A204.1 (cell line): ENCODE measurements at regions not wholly inside any gene's neighbourhood (a gene's known extent, or its start where the extent isn't known, plus 50 kb on each side); places are given as distances from the start of the nearest gene placed in this dataset.

Experiments used
- FAIRE-seq: peaks from 2 replicates; lab custom pipeline; 2012; peaks lifted over from hg19 to GRCh38; lab: Jason Lieb, UNC

DNA sequence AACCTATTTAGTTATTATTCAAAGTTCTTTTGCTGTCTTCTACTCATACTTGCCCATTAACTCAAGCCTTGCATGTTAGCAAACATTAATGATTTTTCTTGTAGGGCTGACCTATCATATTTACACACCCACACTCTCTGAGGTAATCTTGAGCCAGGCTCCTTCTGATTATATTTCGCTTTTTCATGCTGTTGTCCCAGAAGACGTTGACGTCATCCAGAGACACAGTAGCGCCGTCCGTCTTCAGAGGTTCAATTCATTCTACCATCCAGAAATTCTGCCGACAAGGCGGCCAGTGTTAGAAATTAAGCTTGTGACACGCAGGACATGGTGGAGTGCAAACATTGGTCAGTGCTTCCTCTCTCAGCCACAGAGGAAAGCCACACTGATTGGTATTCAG, 584.7 kb downstream of the BMP2 start:
- no peak for FAIRE-seq

DNA sequence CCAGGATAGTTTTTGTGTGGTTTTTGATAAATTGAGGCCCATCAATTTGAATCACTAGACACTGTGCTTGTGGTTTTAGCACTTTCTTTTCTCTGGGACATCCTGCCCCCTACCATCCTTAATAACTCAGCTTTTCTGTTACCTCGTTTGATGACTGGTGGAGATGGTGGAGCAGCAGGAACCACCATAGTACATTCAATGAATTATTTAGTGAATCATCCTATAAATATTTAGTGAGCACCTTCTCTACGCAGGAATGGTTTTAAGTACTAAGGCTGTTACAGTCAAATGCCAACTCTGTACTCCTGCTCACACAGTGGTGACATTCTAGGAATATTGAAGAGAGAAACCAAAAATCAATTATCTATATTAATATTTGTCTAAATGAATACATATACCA, 585.2 kb downstream of the HAO1 start:
- no peak for FAIRE-seq

DNA sequence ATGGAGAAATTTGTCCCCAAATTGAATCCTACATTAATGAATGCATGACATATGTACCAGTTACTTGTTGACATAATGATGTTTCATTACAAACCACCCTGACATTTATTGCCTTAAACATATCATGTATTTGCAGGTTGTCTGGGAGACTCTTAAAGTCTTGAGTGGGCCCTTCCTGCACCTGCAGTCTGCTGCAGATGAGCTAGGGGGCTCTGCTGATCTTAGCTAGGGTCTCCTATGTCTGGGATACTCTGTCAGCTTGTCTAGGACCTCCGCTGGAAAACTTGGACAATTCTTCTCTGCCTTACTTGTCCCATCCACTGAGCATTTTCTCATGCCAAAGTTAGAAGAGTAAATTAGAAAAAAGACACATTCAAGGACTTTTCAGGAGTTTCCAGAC, 581.6 kb downstream of the HAO1 start:
- no peak for FAIRE-seq

DNA sequence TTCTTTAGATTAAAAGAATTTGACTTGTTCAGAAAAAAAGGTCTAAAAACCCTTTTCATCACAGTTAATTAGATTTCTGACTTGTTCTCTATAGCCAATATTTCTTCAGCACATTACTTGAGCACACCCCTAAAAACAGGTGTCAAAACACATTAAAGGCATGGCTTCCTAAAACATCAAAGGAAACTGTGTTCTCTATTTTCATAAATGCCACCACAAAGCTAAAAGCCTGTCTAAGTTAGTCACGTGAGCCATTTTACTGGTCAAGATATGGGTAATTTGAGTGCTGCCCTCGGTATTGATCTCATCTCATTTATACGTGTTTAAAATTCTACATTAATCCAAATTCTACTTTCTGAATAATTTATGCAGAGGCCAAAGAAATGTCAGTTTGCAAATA, 580.5 kb downstream of the HAO1 start:
- no peak for FAIRE-seq

DNA sequence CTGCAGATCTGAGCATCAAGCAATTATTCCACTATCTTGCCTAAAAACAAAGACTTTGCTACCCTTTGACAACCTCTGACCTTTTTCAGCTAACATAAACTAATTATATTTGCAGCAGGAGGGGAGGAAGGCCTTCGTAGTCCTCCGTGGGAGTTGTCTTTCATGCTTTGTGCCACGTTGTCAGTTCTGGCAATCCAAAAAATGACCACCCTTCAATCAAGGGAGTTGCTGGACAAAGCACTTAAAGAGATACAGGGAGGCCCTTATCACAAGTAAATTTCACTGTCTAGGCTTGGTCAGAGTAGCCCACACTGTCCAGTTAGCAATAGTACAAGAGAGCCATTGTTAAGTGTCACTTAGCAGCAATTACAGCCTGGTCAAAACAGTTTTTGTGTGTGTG, 578.9 kb downstream of the HAO1 start:
- FAIRE-seq, result no peak

DNA sequence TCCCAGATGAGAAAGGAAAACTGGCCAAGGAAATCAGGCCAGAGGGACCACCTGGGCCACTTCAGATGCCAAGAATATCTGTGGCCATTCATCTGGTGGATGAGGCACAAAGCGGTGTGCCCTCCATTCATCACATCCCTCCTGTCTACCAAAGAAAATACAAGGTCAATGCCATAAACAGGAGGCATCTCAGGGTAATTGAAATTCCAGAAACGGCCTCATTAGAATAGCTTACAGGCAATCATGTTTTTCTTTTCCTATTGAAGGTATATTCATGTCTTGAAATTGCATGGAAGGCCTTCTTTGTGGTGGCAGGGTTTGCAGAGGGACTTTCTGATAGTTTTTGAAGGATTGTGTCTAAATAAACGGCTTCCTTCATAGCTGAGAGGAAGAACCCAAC, 578.3 kb downstream of the HAO1 start:
- no peak for FAIRE-seq

DNA sequence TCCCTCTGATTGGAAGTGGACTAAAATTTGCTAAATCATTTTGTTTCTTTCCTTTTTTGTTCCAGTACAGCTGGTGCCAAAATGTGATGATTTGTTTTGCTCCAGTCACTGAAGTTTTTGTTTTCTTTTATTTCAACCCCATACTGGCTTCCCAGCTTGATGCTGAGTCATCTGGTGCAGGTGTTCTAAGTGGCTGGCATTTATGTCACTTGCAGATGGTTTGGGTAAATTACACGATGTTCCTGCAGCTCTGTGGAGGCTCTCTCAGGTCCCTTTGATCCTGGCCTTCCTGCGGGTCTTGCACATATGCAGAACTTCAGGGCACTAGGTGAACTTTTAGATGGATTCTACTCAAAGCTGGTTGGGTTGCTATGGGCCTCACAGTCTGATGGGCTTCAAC, 577.7 kb downstream of the HAO1 start:
- no peak for FAIRE-seq

DNA sequence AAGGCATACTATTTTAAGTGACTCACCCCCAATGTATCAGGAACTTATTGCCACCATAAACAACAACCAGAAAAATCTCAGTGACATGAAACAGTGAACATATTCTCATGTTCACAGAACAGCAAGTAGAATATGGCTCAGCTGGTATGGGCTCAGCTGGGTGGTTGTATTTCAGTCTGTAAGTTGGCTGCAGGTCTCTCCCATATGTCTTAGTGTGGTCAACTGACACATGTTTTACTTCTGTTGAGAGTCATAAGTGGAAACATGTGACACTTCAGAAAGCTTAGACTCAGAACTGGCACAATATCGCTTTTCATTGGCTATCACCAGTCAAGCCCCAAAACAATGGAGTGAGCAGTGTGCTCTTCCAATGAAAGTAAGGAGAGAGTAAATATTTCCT, 574.1 kb downstream of the HAO1 start:
- no peak for FAIRE-seq

DNA sequence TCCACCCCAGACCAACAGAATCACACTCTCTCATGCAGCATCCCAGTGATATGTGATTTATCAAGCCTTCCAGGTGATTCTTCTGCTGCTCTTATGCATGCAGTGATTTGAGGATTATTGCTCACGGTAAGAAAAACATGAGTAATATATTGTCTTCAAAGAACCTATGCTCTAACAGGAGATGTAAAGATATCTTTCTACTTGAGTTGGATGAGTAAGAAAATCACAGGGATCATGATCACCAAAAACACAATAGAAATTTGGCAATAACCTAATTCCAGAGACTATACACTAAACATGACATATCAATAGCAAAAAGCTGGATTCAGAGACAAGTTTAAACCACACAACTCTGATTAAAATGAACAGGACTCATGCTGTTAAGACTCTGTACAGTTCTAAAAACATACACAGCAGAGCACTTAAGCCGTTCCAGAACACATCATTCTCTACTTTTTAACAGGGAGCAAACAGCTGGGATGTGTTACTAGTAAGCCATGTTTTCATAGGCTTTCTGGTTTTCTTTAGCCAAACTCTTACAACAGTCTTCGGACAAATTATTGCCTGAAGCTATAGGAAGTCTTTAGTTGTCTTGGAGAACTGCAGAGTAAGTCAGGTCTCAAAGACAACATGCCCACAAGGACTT, 568.6 kb downstream of the HAO1 start:
- no peak for FAIRE-seq

DNA sequence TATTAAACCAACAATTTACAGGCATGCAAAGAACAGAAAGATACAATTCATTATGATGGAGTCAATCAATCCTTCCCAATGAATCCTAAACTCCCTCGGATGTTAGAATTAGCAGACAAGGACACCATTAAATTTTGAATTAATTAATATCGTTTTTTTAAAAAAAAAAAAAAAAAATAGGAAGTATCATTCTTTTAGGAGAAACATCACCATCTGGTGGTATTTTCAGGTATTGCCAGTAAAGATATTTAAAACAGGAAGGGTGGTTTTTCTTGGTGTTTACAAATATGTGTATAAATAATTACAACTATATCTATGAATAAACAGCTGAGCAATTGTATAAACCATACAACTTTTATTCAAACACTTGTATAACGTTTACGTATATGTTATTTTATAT, 564.4 kb downstream of the HAO1 start:
- no peak for FAIRE-seq

DNA sequence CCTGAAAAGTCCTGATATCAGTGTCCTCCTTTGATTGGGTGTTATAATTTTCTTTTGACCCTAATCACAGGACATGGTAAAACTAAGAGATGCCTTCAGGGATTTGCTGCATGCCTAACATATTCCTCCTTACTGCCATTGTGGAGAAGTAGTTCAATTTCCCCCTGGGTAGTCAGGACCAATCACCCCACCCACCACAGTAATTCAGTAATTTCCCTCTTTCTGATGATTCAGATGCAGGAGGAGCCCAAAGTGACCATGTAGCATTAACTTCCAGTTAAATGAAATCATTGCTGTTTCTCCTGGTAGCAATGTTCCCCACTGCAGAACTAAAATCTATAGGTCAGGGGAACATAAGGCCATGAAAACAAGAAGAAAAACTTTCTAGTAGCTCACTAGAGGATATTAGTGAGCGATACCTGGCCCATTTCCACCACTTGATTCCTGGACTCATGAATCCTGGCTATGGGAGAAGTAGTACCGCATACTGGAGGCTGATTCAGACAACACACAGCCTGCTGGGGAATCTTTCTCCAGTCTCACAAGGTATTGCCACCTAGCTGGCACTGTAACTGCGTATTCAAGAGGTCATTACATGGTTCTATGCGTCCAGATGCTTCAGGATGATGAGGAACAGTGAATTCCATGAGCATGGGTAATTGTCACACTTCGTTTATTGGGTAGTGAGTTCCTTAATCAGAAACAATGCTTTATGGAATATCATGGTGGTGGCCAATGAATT, 561.2 kb downstream of the HAO1 start:
- no peak for FAIRE-seq

DNA sequence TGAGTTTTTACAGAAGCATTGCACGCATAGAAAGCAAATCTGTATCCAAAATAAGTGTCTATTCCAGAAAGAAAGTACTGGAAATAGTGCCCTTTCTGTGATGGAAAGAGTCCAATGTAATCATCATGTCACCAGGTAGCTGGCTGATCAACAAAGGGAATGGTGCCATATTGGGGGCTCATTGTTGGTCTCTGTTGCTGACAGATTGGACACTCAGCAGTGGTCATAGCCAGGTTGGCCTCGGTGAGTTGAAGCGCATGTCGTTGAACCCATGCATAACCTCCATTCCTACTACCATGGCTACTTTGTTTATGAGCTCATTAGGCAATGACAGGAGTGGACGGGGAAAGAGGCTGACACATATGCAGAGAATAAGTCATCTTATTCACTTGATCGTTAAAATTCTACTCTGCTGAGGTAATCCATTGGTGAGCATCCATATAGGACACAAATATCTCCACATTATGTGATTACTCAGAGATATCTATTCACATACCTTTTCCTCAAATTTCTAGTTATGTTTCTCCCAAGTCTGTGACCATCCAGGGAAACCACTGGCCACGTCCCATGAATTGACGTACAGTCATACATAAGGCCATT, 560.5 kb downstream of the HAO1 start:
- FAIRE-seq, result no peak

DNA sequence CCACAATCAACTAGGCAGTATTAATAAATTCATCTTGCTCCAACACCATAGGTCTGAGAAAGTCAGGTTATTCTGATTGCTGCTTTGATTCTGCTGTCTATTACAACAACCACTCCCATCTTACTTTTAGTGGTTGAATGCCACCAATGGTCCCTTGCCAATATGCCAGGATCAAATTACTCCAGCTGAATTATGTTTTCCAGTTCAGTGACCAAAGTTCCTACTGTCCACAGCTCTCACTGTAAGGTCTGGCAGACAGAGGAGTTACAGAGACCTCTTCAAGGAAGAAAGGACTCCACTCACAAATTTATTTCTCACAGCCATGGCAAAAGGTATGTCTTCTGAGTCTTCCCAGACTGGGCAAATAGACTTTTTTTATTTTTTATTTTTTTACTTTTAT, 557.0 kb downstream of the HAO1 start:
- no peak for FAIRE-seq

DNA sequence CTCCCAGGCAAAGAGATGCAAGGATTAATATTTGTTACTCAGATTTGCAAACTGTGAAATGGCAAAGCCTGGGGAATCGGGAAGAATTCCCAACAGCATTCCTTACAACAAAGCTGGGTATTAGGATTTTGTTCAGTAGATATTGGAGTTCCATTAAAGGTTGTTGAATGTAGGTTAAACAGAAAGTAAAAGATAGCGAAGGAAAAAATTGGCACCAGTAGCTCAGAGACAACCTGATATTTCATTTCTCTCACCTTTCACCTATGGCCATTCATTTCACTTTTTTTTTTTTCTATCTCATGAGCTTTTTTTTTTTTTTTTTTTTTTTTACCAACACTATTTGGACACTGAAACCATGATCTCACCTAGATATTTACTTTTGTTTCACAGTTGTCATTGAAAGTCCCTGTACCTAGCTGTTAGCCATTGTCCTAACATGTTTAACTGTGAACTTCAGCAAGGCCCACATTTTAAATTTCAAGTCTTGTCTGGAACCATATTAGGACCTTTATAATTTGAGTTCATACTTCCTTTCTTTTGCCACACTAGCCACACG, 552.5 kb downstream of the HAO1 start:
- FAIRE-seq, result no peak

DNA sequence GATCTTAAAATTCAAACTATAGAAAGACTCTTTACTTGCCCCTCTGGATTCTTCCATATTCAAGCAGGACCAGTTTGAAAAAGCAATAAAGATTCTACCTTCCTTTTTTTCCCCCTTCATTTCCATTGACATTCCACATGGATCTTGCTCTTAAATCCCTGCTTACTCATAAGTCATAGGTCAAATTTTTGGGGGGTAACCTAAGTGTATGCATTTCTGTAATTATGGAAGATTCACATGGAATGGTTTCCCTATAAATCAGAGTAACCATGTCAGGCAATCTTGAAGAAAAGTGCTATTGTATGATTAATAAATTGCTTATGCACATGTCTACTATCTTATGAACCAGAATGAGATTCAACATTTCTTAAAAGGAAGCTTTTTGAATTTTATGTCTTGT, 551.0 kb downstream of the HAO1 start:
- FAIRE-seq, result no peak

DNA sequence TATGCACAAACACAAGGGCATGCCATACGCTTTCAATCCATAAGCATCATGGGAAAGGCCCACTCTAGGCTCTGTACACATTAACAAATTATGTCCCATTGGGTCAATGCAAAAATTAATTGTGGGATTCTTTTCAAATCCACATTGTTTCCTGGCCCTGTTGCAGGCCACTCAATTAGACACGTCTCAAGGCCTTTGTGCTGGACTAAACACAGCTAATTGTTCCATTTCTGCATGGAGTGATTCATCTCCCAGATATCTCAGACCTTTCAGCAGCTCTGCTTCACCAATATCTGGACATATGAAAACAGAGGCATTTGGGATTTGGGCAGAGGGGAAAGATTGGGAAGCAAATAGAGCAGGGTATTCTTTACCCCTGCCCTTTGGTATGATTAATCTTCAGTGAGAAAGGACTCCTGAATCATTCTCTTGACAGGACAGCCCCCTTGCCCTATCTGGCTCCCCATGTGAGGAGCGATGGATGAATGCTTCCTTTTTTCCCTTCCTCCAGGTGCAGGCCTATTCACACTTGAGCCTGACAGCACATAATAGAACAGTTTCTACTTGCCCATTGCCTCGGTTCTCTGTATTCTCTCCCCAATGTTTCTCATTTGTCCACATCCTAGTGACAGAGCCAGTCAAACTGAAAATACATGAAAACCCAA, 547.6 kb downstream of the HAO1 start:
- FAIRE-seq, result no peak

DNA sequence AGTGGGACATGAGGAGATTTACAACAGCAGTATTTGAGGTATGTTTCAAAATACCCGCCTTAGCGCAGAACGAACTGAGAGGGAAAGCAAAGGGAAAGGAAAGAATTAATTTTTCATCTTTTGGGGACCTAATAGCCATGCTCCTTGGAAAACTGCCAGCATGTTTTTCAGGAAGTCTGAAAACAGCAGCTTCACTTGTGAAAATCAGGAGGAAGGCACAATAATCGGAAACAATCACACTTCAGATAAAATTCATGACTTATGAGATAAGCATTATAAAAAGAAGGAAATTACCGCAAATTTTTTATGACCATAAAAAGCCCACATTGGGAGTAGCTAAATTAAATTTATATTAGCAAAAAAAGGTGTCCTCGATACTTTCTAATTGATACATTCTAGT, 541.1 kb downstream of the HAO1 start:
- FAIRE-seq, result no peak

DNA sequence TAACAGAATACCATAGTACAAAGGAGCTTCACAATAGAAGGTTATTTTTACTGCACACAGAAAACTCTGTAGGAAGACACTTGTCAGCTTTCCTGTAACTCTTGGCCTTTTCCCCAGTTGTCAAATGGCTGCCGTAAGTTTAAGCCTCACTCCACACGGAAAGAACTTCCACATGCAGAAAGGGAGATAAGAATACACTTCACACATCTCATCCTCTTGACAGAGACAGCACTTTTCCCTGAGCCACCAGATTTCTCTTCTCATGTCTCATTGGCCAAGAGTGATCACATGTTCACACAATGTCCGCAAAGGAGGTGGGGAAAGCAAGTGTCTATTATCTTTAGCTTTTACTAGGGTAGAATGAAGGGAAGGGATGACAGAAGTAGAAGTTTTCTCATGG, 540.7 kb downstream of the HAO1 start:
- FAIRE-seq, result no peak

DNA sequence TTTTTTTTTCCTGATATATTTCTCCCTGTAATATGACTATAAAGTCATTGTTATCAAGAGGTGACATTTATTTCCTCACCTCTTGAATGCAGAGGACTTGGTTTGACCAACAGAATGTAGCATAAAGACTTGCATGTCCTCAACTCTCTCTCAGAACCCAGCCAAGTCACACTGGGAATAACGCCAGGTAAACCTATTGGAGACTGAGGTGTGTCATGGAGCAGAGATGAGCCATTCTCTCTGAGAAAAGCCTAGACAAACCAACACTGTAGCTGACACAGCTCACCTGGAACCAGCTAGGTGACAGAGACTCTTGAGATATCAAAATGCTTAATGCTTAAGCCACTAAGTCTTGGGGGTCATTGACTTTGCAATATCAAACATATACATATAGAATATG, 533.6 kb downstream of the HAO1 start:
- FAIRE-seq, result no peak

DNA sequence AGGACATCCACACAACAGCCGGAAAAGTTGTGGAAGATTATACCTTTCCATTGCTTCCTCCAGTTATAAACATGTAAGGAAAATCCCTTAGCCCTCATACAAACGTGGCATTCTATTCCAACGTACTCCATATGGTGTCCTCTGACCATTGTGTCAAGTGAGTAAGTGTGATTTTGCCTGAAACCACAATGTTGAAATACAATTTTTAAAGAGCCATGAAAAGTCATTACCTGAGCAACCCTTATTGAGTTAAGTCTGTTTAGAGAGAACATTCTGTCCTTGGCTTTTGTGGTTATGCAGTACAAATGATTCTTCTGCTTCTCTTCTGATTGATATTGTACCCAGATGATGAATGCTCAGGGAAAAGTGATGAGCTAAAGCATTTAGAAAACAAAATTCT, 530.1 kb downstream of the HAO1 start:
- FAIRE-seq, result no peak

DNA sequence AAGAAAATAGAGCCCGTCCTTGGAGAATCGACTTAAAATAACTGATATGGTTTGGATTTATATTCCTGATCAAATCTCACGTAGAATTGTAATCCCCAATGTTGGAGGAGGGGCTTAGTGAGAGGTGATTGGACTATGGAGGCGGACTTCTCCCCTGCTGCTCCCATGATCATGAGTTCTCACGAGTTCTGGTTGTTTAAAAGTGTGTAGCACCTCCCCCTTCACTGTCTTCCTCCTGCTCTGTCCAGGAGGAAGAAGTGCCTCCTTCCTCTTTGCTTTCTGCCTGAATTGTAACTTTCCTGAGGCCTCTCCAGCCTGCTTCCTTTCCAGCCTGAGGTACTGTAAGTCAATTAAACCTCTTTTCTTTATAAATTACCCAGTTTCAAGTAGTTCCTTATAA, 529.2 kb downstream of the HAO1 start:
- FAIRE-seq, result no peak

DNA sequence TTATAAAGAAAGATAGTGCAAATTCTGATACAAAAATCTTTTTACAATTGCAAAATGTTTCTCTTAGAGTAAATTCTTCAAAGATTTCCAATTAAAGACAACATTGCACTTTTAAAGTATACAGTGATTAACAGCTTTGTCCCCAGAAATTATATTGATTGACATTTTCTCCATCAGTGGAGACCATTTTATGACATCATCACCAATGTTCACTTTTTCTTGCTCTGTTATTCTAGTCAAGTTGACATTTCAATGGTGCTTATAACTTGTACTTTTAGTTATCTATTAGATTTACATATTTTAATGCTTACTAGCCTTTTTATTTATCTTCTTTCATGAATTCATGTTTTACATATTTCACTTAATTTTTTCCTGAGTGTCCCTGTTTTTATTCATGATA, 524.8 kb downstream of the HAO1 start:
- no peak for FAIRE-seq

DNA sequence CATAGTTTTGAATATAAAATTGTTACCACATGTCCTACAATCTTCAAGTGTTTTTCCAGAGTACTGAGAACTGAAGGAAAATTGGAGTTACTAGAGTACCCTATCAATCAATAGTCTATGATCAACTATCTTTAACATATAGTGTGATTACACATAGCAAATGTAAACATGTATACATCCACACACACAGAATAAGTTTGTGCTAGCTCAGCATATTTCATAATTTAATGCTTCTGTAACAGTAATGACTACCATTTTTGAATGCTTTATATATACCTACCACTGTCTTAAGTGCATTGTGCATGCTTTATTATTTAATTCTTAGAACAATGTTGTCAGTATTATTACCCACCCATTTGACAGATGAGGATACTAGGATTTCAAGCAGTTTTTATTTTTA, 523.9 kb downstream of the HAO1 start:
- FAIRE-seq, result no peak
